ENCODE measurements at regions not wholly inside any gene's neighbourhood (a gene's known extent, or its start where the extent isn't known, plus 50 kb on each side); places are given as distances from the start of the nearest gene placed in this dataset.

DNA sequence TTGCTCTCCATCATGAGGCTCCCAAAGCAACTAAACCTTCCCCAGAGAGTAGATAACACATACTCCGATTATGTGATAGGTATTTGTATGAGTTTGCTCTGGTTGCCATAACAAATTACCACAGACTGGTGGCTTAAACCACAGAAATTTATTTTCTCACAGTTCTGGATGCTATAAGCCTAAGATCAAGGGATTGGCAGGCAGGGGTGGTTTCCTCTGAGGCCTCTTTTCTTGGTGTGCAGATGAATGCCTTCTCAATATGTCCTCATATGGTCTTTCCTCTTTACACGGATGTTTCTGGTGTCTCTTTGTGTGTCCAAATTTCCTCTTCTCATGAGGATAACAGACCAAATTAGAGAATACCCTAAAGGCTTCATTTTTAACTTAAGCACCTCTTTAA, 285.8 kb upstream of the GRIP1 start:
- H3K4me1 Mint-ChIP-seq (ENCODE audit: low read depth), result peaks cover 29% of the 10 kb centered on the region
- peak overlapping the region; percentile 19 for H3K27ac Mint-ChIP-seq
- H3K27me3 Mint-ChIP-seq, result no peaks in the 10 kb centered on the region
- no peaks in the 10 kb centered on the region for H3K36me3 Mint-ChIP-seq (ENCODE audit: low read depth)
- no peak for DNase-seq
- H3K9me3 Mint-ChIP-seq, result peaks cover 2% of the 10 kb centered on the region
- no peak overlapping the region for H3K4me3 Mint-ChIP-seq

DNA sequence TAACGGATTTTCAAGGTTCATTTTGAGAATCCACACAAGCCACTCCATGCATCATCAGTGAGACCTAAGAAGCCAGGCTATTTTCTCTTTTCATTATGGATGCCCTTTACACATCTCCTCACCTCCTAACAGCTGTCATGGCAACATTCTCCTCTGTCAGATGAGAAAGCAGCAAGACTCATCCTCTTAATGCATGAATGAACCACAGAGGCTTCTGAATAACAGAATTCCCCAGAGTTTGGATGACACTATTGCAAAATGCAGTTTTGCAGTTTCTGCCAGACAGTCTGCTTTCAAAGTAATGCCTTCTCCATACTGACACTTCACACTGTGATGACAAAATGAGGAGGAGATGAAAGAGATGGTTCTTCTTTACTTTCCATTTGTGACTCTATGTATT, 286.7 kb upstream of the GRIP1 start:
- H3K9me3 Mint-ChIP-seq, result peaks cover 2% of the 10 kb centered on the region
- no peak for DNase-seq
- H3K36me3 Mint-ChIP-seq (ENCODE audit: low read depth), result no peaks in the 10 kb centered on the region
- H3K4me1 Mint-ChIP-seq (ENCODE audit: low read depth), result peaks cover 29% of the 10 kb centered on the region
- H3K27ac Mint-ChIP-seq, result no peak overlapping the region
- no peaks in the 10 kb centered on the region for H3K27me3 Mint-ChIP-seq
- H3K4me3 Mint-ChIP-seq, result no peak overlapping the region

DNA sequence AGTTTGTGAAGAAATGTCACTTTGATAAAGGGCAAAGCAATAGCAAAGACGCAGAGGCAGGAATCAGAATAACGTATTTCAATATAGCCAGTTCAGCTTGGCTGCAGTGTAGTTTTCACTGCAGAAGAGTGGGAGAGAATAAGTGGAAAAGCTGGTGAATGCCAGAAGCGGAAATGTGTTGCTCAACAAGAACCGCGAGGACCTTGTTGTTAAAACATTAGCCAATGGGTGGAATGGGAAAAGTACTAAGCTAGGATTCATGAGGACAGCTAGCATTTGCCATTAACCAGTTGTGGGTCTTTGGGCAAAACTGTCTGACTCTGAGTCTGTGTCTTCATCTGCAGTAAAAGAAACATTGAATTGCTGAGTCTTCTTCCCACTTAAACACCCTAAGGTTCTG, 292.9 kb upstream of the GRIP1 start:
- H3K36me3 Mint-ChIP-seq (ENCODE audit: low read depth), result no peaks in the 10 kb centered on the region
- H3K4me1 Mint-ChIP-seq (ENCODE audit: low read depth), result no peaks in the 10 kb centered on the region
- no peak overlapping the region for H3K27ac Mint-ChIP-seq
- no peaks in the 10 kb centered on the region for H3K9me3 Mint-ChIP-seq
- H3K27me3 Mint-ChIP-seq, result peaks cover 18% of the 10 kb centered on the region
- H3K4me3 Mint-ChIP-seq, result no peak overlapping the region
- no peak for DNase-seq

DNA sequence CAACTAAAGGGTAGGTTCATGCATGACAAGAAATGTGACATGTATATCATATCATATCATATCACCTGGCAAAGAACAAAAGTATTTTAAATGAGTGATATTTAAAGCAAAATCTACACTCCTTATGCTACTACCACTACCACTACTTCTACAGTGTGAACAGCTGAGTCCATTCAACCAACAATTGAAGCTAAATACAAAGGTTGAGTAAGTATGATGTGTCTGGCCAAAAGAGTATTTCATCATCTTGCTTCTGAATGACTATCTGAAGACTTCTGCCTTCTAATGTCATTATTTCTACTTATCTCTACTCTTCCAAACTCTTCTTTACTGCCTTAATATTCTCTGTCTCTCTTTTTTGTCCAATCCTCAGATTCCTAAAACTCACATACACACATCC, 292.6 kb upstream of the CAND1 start:
- H3K36me3 Mint-ChIP-seq (ENCODE audit: low read depth), result no peaks in the 10 kb centered on the region
- H3K9me3 Mint-ChIP-seq, result no peaks in the 10 kb centered on the region
- no peak for DNase-seq
- H3K4me1 Mint-ChIP-seq (ENCODE audit: low read depth), result peaks cover 8% of the 10 kb centered on the region
- H3K27ac Mint-ChIP-seq, result no peak overlapping the region
- H3K4me3 Mint-ChIP-seq, result no peak overlapping the region
- peaks cover 37% of the 10 kb centered on the region for H3K27me3 Mint-ChIP-seq

DNA sequence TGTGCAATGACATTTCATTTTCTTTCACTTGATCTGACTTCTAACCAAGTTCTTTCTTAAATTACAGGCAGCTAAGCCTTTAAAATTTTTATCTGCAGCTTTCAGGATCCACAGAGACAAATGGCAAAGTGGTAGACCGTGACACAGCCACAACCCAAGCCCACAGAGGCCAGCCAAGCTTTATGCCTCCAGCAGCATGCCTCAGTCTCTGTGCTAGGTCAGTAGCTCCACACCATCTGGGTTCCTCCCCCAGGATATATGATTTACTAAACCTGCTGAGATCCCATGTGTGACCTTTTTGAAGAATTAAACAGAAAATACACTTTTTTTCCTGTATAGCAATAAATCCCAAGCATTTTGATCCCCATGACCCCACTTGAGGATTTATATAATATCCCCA, 290.4 kb upstream of the CAND1 start:
- Mint-ChIP-seq H3K27me3 (peaks cover 47% of the 10 kb centered on the region), H3K4me3 (no peak overlapping the region), H3K9me3 (no peaks in the 10 kb centered on the region), H3K36me3 (ENCODE audit: low read depth) (no peaks in the 10 kb centered on the region), H3K4me1 (ENCODE audit: low read depth) (peaks cover 8% of the 10 kb centered on the region), H3K27ac (no peak overlapping the region)
- no peak for DNase-seq

DNA sequence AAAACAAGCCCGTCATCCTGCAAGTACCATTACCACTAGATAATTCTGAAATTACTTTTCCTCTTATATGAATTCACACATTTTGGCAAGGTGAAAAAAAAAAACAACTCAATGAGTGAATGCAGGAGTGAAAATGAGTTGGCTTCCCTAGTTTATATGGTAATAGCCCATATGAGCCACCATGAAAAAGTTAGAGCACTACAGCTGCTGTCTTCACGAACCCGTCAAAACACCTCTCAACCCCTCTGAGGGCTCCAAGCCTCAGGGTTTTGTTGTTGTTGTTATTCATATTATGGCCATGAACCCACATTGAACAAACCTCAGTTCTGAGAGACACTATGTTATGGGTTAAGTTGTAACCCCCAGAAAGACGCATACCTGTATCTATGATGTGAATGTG, 289.9 kb upstream of the CAND1 start:
- no peaks in the 10 kb centered on the region for H3K36me3 Mint-ChIP-seq (ENCODE audit: low read depth)
- H3K27me3 Mint-ChIP-seq, result peaks cover 47% of the 10 kb centered on the region
- DNase-seq, result no peak
- peaks cover 8% of the 10 kb centered on the region for H3K4me1 Mint-ChIP-seq (ENCODE audit: low read depth)
- H3K4me3 Mint-ChIP-seq, result no peak overlapping the region
- H3K9me3 Mint-ChIP-seq, result no peaks in the 10 kb centered on the region
- H3K27ac Mint-ChIP-seq, result no peak overlapping the region

DNA sequence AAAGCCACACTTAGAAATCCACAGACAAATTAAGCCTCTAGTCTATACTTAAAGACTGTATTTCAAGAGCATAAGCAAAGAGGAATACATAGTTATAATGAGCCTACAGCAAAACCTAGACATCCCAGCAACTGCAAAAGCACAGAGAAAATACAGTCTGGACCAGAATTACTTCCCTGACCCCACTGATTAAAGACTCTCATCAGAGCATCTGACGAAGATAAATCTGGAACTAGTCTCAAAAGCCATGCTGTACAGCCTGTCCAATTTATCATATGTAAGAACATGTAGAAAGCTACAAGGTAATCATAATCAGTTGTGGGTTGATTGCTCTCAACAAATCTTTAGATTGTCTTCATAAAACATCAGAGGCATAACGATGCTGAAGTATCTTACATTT, 285.1 kb upstream of the CAND1 start:
- peaks cover 5% of the 10 kb centered on the region for H3K4me1 Mint-ChIP-seq (ENCODE audit: low read depth)
- DNase-seq, result no peak
- no peaks in the 10 kb centered on the region for H3K36me3 Mint-ChIP-seq (ENCODE audit: low read depth)
- peaks cover 36% of the 10 kb centered on the region for H3K27me3 Mint-ChIP-seq
- H3K27ac Mint-ChIP-seq, result no peak overlapping the region
- H3K9me3 Mint-ChIP-seq, result no peaks in the 10 kb centered on the region
- no peak overlapping the region for H3K4me3 Mint-ChIP-seq

DNA sequence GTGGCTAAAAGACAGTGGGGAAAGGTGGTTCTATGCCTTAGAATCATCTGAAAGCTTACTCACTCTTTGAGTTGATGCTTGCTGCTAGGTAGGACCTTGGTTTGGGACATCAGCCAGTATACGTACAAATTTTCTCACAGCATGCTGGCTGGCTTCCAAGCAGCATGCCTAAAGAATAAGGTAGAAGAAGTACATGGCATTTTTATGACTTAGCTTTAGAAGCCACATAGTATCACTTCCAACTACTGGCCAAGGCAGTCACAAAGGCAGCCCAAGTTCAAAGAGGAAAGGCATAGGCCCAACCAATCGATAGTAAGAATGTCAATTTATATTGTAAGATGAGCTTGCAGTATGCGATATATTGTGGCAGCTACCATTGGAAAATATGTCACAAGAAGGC, 284.2 kb upstream of the CAND1 start:
- no peak overlapping the region for H3K4me3 Mint-ChIP-seq
- H3K27ac Mint-ChIP-seq, result no peak overlapping the region
- peaks cover 35% of the 10 kb centered on the region for H3K27me3 Mint-ChIP-seq
- no peaks in the 10 kb centered on the region for H3K4me1 Mint-ChIP-seq (ENCODE audit: low read depth)
- H3K36me3 Mint-ChIP-seq (ENCODE audit: low read depth), result no peaks in the 10 kb centered on the region
- no peak for DNase-seq
- no peaks in the 10 kb centered on the region for H3K9me3 Mint-ChIP-seq

DNA sequence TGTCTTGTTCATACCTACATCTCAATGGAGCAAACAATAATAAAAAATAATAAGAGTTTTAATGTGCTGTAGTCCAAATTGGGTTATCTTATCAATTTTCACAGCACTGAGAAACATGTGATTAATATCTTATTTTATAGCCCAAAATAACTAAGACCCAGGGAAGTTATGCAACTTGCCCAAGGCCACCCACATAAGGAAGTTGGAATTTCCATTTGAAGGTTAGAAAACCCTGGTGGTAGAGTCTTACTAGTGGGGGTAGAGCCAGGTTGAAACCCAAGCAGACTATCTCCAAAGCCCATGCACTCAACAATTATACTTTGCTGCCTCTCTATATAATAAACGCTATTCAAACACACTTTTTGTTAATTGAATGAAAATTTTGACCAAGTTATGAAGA, 270.0 kb upstream of the CAND1 start:
- no peaks in the 10 kb centered on the region for H3K36me3 Mint-ChIP-seq (ENCODE audit: low read depth)
- H3K9me3 Mint-ChIP-seq, result no peaks in the 10 kb centered on the region
- no peak for DNase-seq
- H3K27me3 Mint-ChIP-seq, result peaks cover 4% of the 10 kb centered on the region
- no peak overlapping the region for H3K4me3 Mint-ChIP-seq
- H3K4me1 Mint-ChIP-seq (ENCODE audit: low read depth), result no peaks in the 10 kb centered on the region
- no peak overlapping the region for H3K27ac Mint-ChIP-seq

DNA sequence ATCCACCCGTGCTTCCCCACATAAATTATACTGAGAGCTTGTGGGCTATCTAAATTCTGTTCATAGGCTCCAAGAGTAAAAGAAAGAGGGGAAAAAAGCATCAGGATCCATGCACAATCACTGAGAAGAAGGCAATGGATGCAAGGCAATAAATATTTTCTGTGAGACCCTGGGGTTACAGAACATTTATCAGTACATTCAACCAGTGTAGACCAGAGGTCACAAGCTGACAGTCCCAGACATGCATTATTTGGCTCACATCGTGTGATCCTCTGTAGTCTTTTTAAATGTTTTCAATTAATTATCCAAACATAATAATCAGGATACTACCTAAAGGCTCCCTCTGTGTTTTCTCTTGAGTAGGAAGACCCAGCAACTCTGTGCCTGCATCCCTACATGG, 267.9 kb upstream of the CAND1 start:
- Mint-ChIP-seq H3K4me3 (no peak overlapping the region), H3K9me3 (no peaks in the 10 kb centered on the region), H3K36me3 (ENCODE audit: low read depth) (no peaks in the 10 kb centered on the region), H3K4me1 (ENCODE audit: low read depth) (no peaks in the 10 kb centered on the region), H3K27ac (no peak overlapping the region), H3K27me3 (peaks cover 4% of the 10 kb centered on the region)
- DNase-seq, result no peak

DNA sequence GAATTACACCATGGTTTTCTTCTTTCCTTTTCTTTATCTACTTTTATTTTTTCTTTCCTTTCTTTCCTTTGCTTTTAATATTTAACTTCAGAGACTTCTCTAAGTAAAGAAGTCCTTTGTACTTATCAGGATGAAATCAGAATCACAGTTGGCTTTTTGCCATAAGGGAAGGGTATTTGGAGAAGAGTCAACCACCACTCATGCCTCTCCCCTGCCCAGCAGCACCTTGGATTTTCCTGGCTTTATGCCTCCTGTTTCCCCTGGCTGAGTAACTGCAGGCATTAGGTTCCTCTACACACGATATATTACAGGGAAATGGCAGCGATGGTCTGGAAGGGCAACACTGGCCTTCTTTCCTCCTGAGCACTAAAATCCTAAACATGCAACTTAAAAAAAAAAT, 266.4 kb upstream of the CAND1 start:
- H3K27ac Mint-ChIP-seq, result no peak overlapping the region
- no peaks in the 10 kb centered on the region for H3K36me3 Mint-ChIP-seq (ENCODE audit: low read depth)
- peaks cover 4% of the 10 kb centered on the region for H3K27me3 Mint-ChIP-seq
- H3K4me3 Mint-ChIP-seq, result no peak overlapping the region
- no peaks in the 10 kb centered on the region for H3K4me1 Mint-ChIP-seq (ENCODE audit: low read depth)
- no peak for DNase-seq
- no peaks in the 10 kb centered on the region for H3K9me3 Mint-ChIP-seq

DNA sequence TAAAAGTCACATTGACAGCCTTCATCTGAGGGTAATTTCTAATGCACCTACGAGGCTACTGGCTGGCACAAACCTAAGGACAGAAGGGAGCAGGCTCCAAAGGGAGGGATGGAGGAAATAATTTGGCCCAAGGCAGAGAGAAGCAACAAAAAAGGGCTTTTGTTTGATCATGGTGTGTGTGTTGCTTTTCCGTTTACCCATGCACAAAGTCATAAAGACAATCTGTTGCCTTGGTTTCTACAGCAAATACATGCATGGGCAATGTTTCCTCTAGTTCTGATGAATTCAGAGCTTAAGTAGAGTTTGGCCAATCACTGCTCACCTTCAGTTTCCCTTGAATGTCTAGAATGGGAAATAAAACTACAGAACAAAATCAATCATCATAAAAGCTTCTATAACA, 262.5 kb upstream of the CAND1 start:
- no peaks in the 10 kb centered on the region for H3K4me1 Mint-ChIP-seq (ENCODE audit: low read depth)
- H3K27me3 Mint-ChIP-seq, result peaks cover 4% of the 10 kb centered on the region
- H3K4me3 Mint-ChIP-seq, result no peak overlapping the region
- H3K27ac Mint-ChIP-seq, result no peak overlapping the region
- no peak for DNase-seq
- no peaks in the 10 kb centered on the region for H3K36me3 Mint-ChIP-seq (ENCODE audit: low read depth)
- H3K9me3 Mint-ChIP-seq, result no peaks in the 10 kb centered on the region

DNA sequence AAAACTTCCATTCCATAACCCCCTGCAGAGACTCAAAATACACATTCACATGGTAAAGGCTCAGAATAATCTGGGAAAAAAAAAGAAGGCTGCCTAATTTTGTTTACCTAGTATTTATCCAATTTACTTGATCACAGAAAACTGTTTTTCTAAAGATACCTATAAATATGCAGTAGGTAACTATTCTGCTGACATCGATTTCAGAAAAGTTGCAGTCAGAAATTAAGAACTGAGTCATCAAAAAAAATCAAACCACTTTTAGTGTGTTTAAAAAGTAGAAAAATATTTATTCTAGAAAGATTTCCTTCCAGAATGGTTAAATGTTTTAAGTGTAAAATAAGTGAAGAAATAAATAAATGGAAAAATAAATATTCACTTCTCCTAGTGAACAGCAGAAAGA, 254.5 kb upstream of the CAND1 start:
- peaks cover 3% of the 10 kb centered on the region for H3K4me1 Mint-ChIP-seq (ENCODE audit: low read depth)
- H3K27ac Mint-ChIP-seq, result no peak overlapping the region
- H3K4me3 Mint-ChIP-seq, result no peak overlapping the region
- no peaks in the 10 kb centered on the region for H3K27me3 Mint-ChIP-seq
- DNase-seq, result no peak
- no peaks in the 10 kb centered on the region for H3K36me3 Mint-ChIP-seq (ENCODE audit: low read depth)
- no peaks in the 10 kb centered on the region for H3K9me3 Mint-ChIP-seq

DNA sequence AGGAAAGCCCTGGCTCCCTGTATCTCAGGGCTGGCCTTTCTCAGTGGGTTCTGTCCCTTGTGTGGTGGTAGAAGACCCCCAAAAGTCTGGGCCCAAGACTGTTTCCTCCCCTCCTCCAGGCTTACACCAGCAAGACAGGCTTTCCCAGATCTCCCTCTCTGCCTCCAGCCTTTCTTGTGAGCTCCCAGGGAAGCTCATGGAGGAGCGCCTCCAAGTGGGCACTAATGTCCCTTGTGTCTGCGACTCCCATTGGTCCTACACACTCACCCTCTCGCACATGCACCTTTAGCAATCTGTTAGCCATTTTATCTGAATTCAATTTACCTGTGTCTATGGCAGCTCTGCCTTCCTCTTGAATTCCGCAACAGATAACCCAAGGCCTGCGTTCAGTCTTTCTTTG, 251.1 kb upstream of the CAND1 start:
- no peaks in the 10 kb centered on the region for H3K36me3 Mint-ChIP-seq (ENCODE audit: low read depth)
- peaks cover 3% of the 10 kb centered on the region for H3K4me1 Mint-ChIP-seq (ENCODE audit: low read depth)
- H3K4me3 Mint-ChIP-seq, result no peak overlapping the region
- H3K27ac Mint-ChIP-seq, result no peak overlapping the region
- no peaks in the 10 kb centered on the region for H3K27me3 Mint-ChIP-seq
- DNase-seq, result no peak
- no peaks in the 10 kb centered on the region for H3K9me3 Mint-ChIP-seq

DNA sequence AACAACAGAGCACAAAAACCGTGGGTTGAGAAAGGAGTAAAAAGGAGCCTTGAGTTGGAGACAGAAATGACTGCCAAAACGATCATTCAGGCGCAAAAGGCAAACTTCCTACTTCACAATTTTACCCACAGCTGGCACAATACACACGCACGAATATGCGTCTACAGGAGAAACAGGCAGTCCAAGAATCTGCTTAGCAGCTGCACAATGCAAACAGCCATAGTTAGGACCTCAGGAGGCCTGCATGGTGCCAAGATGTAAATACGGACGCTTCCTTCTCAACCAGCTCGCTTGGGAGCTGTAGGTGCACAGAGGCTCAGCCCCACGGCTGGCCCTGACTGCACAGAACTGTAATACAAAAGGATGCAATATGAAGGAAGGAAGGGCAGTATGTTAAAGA, 250.1 kb upstream of the CAND1 start:
- Mint-ChIP-seq H3K9me3 (no peaks in the 10 kb centered on the region), H3K36me3 (ENCODE audit: low read depth) (no peaks in the 10 kb centered on the region), H3K27me3 (peaks cover 7% of the 10 kb centered on the region), H3K27ac (no peak overlapping the region), H3K4me1 (ENCODE audit: low read depth) (peaks cover 3% of the 10 kb centered on the region), H3K4me3 (no peak overlapping the region)
- no peak for DNase-seq

DNA sequence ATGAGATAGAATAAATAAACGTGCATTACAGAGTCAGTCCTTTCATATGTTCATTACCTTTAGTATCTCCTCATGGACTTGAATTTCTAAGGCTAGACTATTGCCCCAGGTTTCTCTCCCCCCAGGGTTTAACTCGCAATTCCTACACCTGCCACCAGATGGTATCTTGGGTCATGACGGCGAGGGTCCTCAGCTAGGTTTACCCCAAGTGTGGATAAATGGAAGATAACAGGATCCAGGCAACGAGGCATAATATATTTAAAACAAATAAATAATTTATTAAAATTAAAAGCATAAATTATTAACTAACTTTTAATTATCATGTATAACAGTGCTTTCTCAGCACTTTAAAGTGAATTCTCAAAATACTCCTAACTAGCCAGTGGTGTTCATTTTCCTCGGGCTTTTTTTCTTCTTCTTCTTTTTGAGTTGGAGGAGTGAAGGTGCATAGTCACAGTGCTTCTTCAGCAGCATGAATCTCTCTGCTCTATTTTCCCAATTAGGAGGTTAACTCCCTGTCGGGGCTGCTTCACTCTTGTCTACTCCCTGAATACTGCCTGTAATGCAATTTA, 243.5 kb upstream of the CAND1 start:
- Mint-ChIP-seq H3K27ac (no peak overlapping the region), H3K9me3 (no peaks in the 10 kb centered on the region), H3K4me1 (ENCODE audit: low read depth) (no peaks in the 10 kb centered on the region), H3K36me3 (ENCODE audit: low read depth) (no peaks in the 10 kb centered on the region), H3K27me3 (peaks cover 12% of the 10 kb centered on the region), H3K4me3 (no peak overlapping the region)
- peak; percentile 64 for DNase-seq

Measured in activated T-cell treated with anti-CD3 and anti-CD28 coated beads, Interleukin-2, amount 50 U/mL, for 24 hours (primary cell).